CD4-positive, alpha-beta T cell (primary cell): ENCODE measurements at regions not wholly inside any gene's neighbourhood (a gene's known extent, or its start where the extent isn't known, plus 50 kb on each side); places are given as distances from the start of the nearest gene placed in this dataset.

Experiments
- ATAC-seq: fragments of 200-7000 bp; cut with Tn5 transposase; one replicate; pipeline ENCODE4 v1.10.0; 2022; ENCODE audit warnings: mild to moderate bottlenecking; ENCODE audit not compliant: poor library complexity
- CTCF ChIA-PET: fragments of 350-600 bp; sonication (Branson Sonifier 250); formaldehyde crosslinking; loops from one replicate; lab custom pipeline; 2021; ENCODE audit warnings: antibody characterized with exemption, inconsistent platforms; lab: Charles Lee
- POLR2A ChIA-PET: fragments of 350-600 bp; sonication (Branson Sonifier 250); formaldehyde crosslinking; loops from one replicate; lab custom pipeline; 2021; ENCODE audit warnings: antibody characterized with exemption, inconsistent platforms; lab: Charles Lee
- DNase-seq, 14 experiments: peaks; one replicate each; pipeline ENCODE4 v3.0.0-alpha.2; 2013 to 2020; ENCODE audit warnings: mixed read lengths in 2 of 14
- H3K27ac ChIP-seq, 2 donors: one replicate each; pipeline versions ENCODE4 v1.5.1 to v1.7.0; 2013; ENCODE audit warnings: low read length in 2 of 2, low read depth in 1 of 2, mild to moderate bottlenecking in 1 of 2
- H3K27me3 ChIP-seq, 2 experiments: 1 replicate in 1 of 2; 2 replicates in 1 of 2; pipeline versions ENCODE4 v1.6.1 to v1.7.0; 2013; ENCODE audit warnings: low read length in 2 of 2, control low read depth in 1 of 2, mild to moderate bottlenecking in 1 of 2, moderate library complexity in 1 of 2; ENCODE audit not compliant: insufficient read depth in 2 of 2, control insufficient read depth in 1 of 2
- H3K36me3 ChIP-seq: one replicate; pipeline ENCODE4 v1.6.1; 2013; ENCODE audit warnings: low read length, control low read depth; ENCODE audit not compliant: insufficient read depth
- H3K4me1 ChIP-seq: one replicate; pipeline ENCODE4 v1.6.1; 2013; ENCODE audit warnings: low read length, control low read depth; ENCODE audit not compliant: insufficient read depth
- H3K4me3 ChIP-seq: one replicate; pipeline ENCODE4 v1.5.1; 2013; ENCODE audit warnings: mild to moderate bottlenecking, low read length, moderate library complexity
- H3K9me3 ChIP-seq, 2 experiments: 1 replicate in 1 of 2; 2 replicates in 1 of 2; pipeline versions ENCODE4 v1.6.1 to v1.7.0; 2013; ENCODE audit warnings: low read length in 2 of 2, mild to moderate bottlenecking in 2 of 2, control low read depth in 1 of 2, moderate library complexity in 1 of 2; ENCODE audit not compliant: control insufficient read depth in 1 of 2, insufficient read depth in 1 of 2
- H3K27ac Mint-ChIP-seq: one replicate; pipeline ENCODE4 v1.8.0; 2020; ENCODE audit warnings: mixed read lengths
- H3K27me3 Mint-ChIP-seq: one replicate; pipeline ENCODE4 v1.8.0; 2021; ENCODE audit warnings: mixed read lengths
- H3K36me3 Mint-ChIP-seq: one replicate; pipeline ENCODE4 v1.8.0; 2021; ENCODE audit warnings: low read depth, mixed read lengths
- H3K4me1 Mint-ChIP-seq: one replicate; pipeline ENCODE4 v1.8.0; 2021; ENCODE audit warnings: low read depth, mixed read lengths
- H3K4me3 Mint-ChIP-seq: one replicate; pipeline ENCODE4 v1.8.0; 2020; ENCODE audit warnings: mild to moderate bottlenecking, mixed read lengths
- H3K9me3 Mint-ChIP-seq: one replicate; pipeline ENCODE4 v1.8.0; 2020; ENCODE audit warnings: mixed read lengths
- CTCF ChIP-seq: fragments of 200-600 bp; IDR thresholded peaks from one replicate; pipeline ENCODE4 v1.8.0; 2022; ENCODE audit warnings: antibody characterized with exemption, mild to moderate bottlenecking
- intact Hi-C, 2 experiments: fragments of 100-400 bp; cut with DNase I in 1 of 2; cut with micrococcal nuclease in 1 of 2; formaldehyde crosslinking; loops; one replicate each; pipeline versions ENCODE4 v1.15.1 to v1.9.0; 2023 to 2025; cut with DNase I, micrococcal nuclease

- Histone ChIP-seq H3K27ac (no peak overlapping the region), H3K9me3 (no peaks in the 10 kb centered on the region), H3K4me1 (peaks cover 4% of the 10 kb centered on the region), H3K27me3 (no peaks in the 10 kb centered on the region), H3K4me3 (no peak overlapping the region), H3K36me3 (no peaks in the 10 kb centered on the region)
- no peaks in the 10 kb centered on the region for H3K27me3 Mint-ChIP-seq
- ChIA-PET CTCF (no interaction called here), POLR2A (interaction anchor here (1.0 kb wide), 1 partner anchor 10 kb away, joined by 3 read pairs; no protein-coding TSS in a partner anchor)
- H3K9me3 Mint-ChIP-seq: no peaks in the 10 kb centered on the region
- intact Hi-C loops: no loop called here
- H3K36me3 Mint-ChIP-seq: no peaks in the 10 kb centered on the region
- ATAC-seq: no peak
- H3K4me3 Mint-ChIP-seq: no peak overlapping the region
- no peak overlapping the region for H3K27ac Mint-ChIP-seq
- no peaks in the 10 kb centered on the region for H3K4me1 Mint-ChIP-seq
- no peak for TF ChIP-seq CTCF
- DNase-seq: no peak
Observed at GRCh38 chr7:36051501-36051900, 101.6 kb upstream of the EEPD1 start.

DNA sequence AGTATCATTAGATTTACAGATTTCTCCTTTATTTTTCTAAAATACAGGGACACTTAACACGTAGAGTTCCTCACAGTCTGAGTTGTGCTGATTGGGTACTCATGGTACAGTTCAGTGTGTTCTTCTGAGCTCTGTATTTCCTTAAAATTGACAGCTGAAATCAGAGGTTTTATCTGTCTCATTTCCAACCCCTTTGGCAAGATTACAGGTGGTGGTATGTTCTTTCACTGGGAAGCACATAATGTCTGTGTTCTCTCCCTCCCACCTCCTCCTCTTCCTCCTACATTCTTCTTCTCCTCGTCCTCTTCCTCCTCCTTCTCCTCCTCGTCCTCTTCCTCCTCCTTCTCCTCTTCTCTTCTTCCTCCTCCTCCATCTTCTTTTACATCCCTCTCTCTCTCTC, 99.5 kb upstream of the EEPD1 start:
- CTCF ChIA-PET: interaction anchor here (0.6 to 1.6 kb wide), 2 partner anchors 10 to 1417 kb away, joined by 3 to 4 read pairs; no protein-coding TSS in a partner anchor

GRCh38 chr7:36054637-36055036, 98.4 kb upstream of the EEPD1 start:
- CTCF ChIA-PET: interaction anchor here (1.2 to 1.6 kb wide), 2 partner anchors 9 to 12 kb away, joined by 3 to 4 read pairs; no protein-coding TSS in a partner anchor
- no peaks in the 10 kb centered on the region for H3K4me1 Mint-ChIP-seq
- H3K27me3 ChIP-seq: no peaks in the 10 kb centered on the region
- H3K36me3 Mint-ChIP-seq: no peaks in the 10 kb centered on the region
- no peak overlapping the region for H3K27ac ChIP-seq
- POLR2A ChIA-PET: no interaction called here
- intact Hi-C loops: no loop called here
- TF ChIP-seq CTCF: no peak
- H3K4me3 Mint-ChIP-seq: no peak overlapping the region
- no peaks in the 10 kb centered on the region for H3K9me3 ChIP-seq
- no peak overlapping the region for H3K4me3 ChIP-seq
- H3K9me3 Mint-ChIP-seq: no peaks in the 10 kb centered on the region
- ATAC-seq (no peak), DNase-seq (no peak)
- H3K27me3 Mint-ChIP-seq: no peaks in the 10 kb centered on the region
- no peaks in the 10 kb centered on the region for H3K4me1 ChIP-seq
- H3K36me3 ChIP-seq: no peaks in the 10 kb centered on the region
- H3K27ac Mint-ChIP-seq: no peak overlapping the region

More for the DNA sequence above, 99.5 kb upstream of the EEPD1 start:
- no peaks in the 10 kb centered on the region for H3K36me3 ChIP-seq
- DNase-seq (no peak), ATAC-seq (no peak)
- intact Hi-C loops: loop anchor here in 1 of 2 experiments (1.0 kb wide), 1 partner anchor 39 kb away; no protein-coding TSS in a partner anchor
- no peak overlapping the region for H3K27ac ChIP-seq
- no peaks in the 10 kb centered on the region for H3K4me1 Mint-ChIP-seq
- H3K36me3 Mint-ChIP-seq: no peaks in the 10 kb centered on the region
- no peak overlapping the region for H3K4me3 Mint-ChIP-seq
- H3K27me3 ChIP-seq: no peaks in the 10 kb centered on the region
- H3K27ac Mint-ChIP-seq: no peak overlapping the region
- H3K27me3 Mint-ChIP-seq: no peaks in the 10 kb centered on the region
- no peak overlapping the region for H3K4me3 ChIP-seq
- POLR2A ChIA-PET: no interaction called here
- peaks cover 4% of the 10 kb centered on the region for H3K4me1 ChIP-seq
- H3K9me3 ChIP-seq: no peaks in the 10 kb centered on the region
- no peaks in the 10 kb centered on the region for H3K9me3 Mint-ChIP-seq
- no peak for TF ChIP-seq CTCF
